Epithelial cell of esophagus (primary cell): ENCODE measurements at regions not wholly inside any gene's neighbourhood (a gene's known extent, or its start where the extent isn't known, plus 50 kb on each side); places are given as distances from the start of the nearest gene placed in this dataset.
"Not testable (repeated sequence)": the region's sequence is repeated elsewhere in the genome, so short reads cannot be mapped to it uniquely, and the experiment has no call there.

Experiments
- DNase-seq: peaks from one replicate; pipeline ENCODE4 v3.0.0; 2010; ENCODE audit warnings: low read depth
- H3K4me3 ChIP-seq: 2 replicates; pipeline ENCODE4 v1.5.1; 2011; ENCODE audit warnings: mild to moderate bottlenecking, low read length, control low read depth
- TF ChIP-seq, protein P1 (sequence below): IDR thresholded peaks from 2 replicates; pipeline ENCODE4 v1.5.1; 2011; ENCODE audit warnings: low read depth, mild to moderate bottlenecking, low read length, control low read depth, inconsistent platforms; ENCODE audit not compliant: insufficient read depth; ENCODE audit errors: missing control alignments

DNA sequence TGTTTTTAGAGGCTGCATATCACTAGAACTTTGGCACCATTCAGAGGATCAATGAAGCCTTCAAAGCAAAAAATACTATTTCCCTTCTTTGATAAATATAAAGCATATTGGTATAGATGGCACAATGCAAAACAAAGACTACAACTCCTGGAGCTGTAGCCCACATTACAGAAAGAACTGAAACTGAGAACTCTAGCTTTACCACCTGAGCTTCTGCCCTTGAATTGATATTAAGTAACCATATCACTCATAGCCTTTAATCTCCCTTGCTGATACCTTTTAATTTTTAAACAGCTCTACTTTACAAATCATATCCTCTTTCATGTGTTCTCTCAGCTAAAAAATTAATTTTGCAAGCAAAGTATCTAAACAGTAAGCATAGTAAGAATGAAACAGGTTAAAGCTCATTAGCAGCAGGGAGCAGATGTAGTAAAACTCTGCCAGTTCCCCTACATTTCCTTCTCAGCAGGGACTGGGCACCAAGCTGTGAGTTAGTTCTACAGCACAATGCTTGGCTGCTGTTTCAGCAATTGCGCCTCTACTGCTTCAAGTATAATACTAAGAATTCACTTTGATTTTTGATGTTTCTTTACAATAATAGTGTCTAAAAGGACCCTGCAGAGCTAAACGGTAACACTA is 97.9 kb upstream of the NANOGP8 start:
- no peak for DNase-seq
- no peak overlapping the region for H3K4me3 ChIP-seq
- TF ChIP-seq, protein P1, sequence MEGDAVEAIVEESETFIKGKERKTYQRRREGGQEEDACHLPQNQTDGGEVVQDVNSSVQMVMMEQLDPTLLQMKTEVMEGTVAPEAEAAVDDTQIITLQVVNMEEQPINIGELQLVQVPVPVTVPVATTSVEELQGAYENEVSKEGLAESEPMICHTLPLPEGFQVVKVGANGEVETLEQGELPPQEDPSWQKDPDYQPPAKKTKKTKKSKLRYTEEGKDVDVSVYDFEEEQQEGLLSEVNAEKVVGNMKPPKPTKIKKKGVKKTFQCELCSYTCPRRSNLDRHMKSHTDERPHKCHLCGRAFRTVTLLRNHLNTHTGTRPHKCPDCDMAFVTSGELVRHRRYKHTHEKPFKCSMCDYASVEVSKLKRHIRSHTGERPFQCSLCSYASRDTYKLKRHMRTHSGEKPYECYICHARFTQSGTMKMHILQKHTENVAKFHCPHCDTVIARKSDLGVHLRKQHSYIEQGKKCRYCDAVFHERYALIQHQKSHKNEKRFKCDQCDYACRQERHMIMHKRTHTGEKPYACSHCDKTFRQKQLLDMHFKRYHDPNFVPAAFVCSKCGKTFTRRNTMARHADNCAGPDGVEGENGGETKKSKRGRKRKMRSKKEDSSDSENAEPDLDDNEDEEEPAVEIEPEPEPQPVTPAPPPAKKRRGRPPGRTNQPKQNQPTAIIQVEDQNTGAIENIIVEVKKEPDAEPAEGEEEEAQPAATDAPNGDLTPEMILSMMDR, result no peak

DNA sequence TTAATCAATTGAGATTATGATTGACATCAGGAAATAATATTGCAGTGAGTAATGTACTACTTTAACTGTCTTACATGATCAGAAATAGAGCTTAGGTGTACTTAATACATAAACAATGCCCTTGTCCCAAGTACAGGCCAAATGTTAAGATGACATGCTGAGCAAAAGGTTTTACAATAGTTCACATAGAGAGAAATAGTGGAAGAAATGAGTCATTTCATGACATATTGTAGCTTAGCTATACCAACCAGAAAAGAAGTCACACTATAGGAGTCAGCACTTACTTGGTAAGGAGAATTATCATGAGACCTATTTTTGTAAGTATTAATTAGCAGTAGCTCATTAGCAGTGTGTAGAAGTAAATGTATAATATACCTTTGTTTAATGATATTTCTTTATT is 96.4 kb upstream of the NANOGP8 start:
- peak; percentile 50 for DNase-seq
- TF ChIP-seq, protein P1, result no peak
- no peak overlapping the region for H3K4me3 ChIP-seq

DNA sequence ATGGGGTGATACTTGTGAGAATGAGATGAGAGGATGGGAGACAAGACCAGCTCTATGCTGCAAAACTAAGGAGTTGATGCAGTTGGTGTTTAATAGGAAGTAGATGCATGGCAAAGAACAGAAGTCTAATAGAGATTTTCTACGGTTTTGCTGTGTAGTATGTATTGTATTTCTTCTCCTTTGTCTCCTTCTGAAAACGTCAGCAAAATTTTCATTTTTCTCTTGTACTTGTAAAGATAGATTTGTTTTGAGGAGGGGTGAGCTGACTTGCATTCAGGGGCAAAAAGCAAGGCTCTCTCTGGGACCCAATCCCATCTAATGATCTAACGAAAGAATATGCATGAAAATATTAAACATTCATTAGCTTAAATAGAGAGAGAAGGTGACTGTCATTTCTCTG is 94.6 kb upstream of the NANOGP8 start:
- TF ChIP-seq, protein P1, result no peak
- no peak for DNase-seq
- H3K4me3 ChIP-seq, result no peak overlapping the region

DNA sequence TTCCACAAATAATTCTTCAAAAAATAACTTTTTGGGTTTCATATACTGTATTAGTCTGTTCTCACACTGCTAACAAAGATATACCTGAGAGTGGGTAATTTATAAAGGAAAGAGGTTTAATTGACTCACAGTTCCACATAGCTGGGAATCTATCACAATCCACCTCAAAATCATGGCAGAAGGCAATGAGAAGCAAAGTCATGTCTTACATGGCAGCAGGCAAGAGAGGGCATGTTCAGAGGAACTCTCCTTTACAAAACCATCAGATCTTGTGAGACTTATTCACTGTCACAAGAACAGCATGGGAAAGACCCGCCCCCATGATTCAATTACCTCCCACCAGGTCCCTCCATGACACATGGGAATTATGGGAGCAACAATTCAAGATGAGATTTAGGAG is 93.1 kb upstream of the NANOGP8 start:
- H3K4me3 ChIP-seq, result not testable (repeated sequence)
- peak; percentile 74 for DNase-seq

DNA sequence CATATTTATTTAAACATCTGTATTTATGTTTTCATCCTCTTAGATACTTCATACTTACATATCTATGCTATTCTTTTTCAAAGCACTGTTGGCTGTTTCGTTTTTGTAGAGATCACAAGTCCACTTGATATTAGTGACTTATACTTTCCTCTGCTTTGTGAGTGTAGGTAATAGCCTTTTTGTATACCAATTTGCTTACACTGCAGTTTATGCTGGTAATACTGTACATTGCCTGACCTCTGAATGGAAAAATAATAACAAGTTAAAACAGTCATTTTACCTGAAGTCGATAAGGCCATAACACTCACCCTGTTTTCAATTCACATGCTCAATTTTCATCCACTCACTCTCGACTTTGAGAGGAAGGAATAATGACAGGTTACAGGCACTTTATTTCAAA is 89.9 kb upstream of the NANOGP8 start:
- TF ChIP-seq, protein P1, result no peak
- no peak for DNase-seq
- no peak overlapping the region for H3K4me3 ChIP-seq

DNA sequence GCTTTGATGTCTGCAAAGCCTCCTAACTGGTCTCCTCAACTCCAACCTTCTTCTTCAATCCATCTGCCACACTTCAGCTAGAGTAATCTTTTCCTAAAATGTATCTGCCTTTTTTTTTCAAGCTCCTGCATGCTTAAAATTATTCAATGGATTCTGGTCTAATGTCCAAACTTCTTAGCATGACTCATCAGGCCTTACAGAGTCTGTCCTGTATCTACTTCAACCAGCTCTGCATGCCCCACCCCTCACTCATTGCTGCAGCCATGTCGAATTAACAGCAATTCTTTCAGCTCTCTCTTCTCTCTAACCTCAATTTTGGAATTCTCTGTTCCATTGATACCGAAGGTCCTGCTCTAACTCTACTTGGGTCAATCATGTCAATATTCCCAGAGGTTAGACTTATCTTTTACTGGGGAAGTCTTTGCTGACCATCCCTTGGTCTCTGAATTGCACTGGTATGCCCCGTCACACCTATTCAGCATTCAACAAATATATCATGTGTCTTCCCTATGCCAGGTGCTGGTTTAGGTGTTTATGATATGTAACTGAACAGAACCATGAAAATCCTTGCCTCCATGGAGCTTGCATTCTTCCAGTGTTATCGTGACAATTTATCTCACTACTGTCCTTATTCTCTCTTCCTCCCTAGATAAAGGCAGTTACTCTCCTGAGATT is 88.5 kb upstream of the NANOGP8 start:
- peak; percentile 22 for DNase-seq
- TF ChIP-seq, protein P1, result no peak
- H3K4me3 ChIP-seq, result no peak overlapping the region

DNA sequence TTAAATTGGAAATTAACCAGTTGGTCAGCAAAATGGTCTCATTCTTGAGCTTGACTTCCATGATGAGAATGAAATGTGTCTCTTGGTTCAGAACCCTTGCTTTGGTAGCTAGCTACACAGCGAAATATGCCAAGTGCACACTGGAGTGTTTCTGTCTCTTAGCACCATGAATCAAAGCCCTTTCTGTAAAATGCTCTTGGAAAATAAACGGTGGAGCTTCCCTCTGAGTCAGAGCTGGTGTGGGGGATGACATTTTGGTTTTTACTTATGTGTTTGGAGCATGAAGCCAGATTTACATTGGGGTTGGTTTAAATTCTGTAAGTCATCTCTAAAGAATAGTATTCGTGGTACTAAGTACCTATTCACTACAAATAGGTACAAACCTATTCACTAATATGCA is 85.1 kb upstream of the NANOGP8 start:
- no peak overlapping the region for H3K4me3 ChIP-seq
- TF ChIP-seq, protein P1, result no peak
- DNase-seq, result no peak
